NCI-H1048 (cell line): ENCODE measurements at regions not wholly inside any gene's neighbourhood (a gene's known extent, or its start where the extent isn't known, plus 50 kb on each side); places are given as distances from the start of the nearest gene placed in this dataset.
"Not testable (repeated sequence)": the region's sequence is repeated elsewhere in the genome, so short reads cannot be mapped to it uniquely, and the experiment has no call there.

Experiments
- DNase-seq: peaks from one replicate; lab custom pipeline; 2025; lab: John Stamatoyannopoulos, UW

GRCh38 chr14:53285064-53285463 is 131.9 kb upstream of the DDHD1 start:
- no peak for DNase-seq

GRCh38 chr14:53278602-53279506 is 125.7 kb upstream of the DDHD1 start:
- DNase-seq: no peak

- DNase-seq: no peak
These were observed 120.5 kb upstream of the DDHD1 start for GRCh38 chr14:53273671-53274072.

GRCh38 chr14:53265025-53265424 is 111.9 kb upstream of the DDHD1 start:
- DNase-seq: no peak

DNA sequence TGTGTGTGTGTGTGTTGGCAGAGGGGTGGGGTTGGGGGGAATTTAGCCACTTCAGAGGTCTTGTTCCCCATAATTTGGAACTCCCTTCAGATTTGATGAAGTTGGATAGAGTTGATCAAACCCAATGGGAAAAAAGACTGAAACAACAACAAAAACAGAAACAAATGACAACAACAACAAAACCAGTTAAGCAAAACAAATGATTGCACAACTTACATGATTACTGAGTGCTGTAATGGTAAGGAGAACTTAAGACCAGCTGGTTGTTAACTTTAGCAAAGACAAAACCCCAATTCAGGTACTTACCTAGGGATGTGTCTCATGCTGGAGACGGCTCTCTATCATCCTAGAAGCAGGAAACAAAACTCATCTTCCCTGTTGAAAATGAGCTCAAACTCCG is 107.8 kb upstream of the DDHD1 start:
- DNase-seq: no peak

GRCh38 chr14:53260286-53260685 is 107.2 kb upstream of the DDHD1 start:
- no peak for DNase-seq

GRCh38 chr14:53252141-53252540 is 99.0 kb upstream of the DDHD1 start:
- no peak for DNase-seq

DNA sequence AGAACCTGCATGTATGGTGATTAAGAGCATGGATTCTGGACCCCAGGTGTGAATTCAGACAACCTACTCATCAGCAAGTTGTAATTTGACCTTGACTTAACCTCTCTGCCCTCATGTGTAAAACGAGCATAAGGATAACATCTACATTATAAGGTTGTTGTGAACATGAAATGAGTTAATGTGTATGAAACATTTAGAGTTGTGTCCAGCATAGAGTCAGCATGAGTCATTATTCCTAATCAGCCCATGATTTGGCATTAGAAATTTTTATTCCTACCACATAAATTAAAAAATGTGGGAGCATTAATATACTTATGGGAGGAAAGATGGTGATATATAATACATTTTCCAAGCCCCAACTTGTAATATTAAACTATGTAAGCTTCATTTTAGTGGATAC is 95.9 kb upstream of the DDHD1 start:
- DNase-seq: no peak

DNA sequence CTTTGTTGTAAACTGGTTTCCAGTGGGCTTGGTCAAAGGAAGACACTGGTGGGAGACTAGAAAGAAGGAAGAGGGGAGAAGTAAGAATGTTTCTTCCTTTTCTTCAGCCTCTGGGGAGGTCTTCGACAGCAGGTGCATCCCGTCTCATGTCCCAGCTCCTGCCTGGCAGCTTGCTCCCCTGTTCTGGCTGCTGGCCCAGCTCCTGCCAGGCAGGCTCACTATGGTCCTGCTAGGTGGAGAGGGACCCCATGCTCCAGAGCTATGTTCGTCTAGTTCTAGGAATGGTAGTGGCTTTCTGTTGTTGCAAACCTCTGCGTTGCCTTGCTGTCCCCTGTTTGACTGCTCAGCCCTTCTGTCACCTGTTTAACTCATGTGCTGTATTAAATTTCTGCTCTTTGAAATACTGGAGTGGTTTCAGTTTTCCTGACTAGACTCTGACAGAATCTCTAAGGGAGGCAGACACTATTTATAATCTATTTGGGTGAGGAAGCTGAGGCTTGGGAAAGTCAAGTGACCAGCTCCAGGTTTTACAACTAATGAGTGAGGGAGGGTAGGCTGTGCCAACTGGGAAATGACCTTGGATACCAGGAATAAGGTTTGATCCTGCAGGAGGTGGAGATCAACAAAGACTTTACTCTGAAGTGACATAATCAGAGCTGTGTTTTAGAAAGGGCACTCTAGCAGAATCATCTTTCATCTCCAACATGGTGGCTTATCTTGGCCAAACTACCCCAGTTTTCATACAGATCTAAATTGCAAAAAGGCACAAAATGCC is 94.7 kb upstream of the DDHD1 start:
- no peak for DNase-seq

DNA sequence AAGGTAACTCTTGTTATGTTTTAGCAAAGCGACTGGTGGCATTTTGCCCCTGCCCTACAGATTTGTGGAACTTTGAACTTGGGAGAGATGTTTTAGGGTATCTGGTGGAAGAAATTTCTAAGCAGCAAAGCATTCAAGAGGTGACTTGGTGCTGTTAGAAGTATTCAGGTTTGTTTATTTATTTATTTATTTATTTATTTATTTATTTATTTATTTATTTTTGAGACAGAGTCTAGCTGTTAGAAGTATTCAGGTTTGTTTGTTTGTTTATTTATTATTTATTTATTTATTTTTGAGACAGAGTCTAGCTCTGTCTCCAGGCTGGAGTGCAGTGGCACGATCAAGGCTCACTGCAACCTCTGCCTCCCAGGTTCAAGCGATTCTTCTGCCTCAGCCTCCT is 89.8 kb upstream of the DDHD1 start:
- DNase-seq: not testable (repeated sequence)

GRCh38 chr14:53237488-53237887 is 84.4 kb upstream of the DDHD1 start:
- DNase-seq: no peak

- DNase-seq: no peak
These were observed 83.6 kb upstream of the DDHD1 start for GRCh38 chr14:53236708-53237107.

- DNase-seq: no peak
These were observed 78.0 kb upstream of the DDHD1 start for GRCh38 chr14:53231171-53231570.

DNA sequence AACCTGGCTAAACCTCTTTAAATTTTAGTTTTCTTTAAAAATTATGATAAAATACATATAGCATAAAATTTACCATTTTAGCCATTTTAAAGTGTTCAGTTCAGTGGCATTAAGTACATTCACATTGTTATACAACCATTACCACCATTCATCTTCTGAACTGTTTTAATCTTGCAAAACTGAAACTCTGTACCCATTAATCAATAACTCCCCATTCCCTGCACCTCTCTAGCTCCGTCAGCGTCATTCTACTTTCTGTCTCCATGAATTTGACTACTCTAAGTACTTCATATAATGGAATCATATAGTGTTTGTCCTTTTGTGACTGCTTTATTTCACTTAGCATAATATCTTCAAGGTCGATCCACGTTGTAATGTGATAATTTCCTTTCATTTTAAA is 75.8 kb upstream of the DDHD1 start:
- no peak for DNase-seq

DNA sequence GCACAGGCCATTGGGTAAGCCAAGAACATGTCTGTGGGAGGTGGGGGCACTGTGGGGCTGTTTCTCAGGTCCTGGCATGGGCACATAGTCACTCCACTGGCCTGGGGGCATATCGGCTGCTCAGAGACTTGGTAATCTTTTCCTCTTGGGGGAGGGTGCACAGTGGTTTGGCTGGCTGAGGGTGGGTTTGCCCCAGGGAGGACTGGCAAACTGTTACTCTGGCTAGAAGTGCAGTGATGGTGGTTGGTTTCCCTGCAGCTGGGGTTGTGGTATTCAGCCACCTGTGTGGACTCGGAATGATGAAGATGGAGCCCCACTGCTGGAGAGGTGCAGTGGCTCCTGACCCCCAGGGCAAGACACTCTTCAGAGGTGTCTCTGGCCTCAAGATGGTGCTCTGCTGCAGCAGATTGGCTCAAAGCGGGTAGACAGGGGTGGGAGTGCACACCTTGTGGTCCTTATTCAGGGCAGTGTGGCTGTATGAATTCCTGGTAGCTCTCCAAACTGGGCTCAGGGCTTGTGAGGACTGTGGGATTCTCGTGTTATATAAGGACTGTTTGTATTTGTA is 74.1 kb upstream of the DDHD1 start:
- DNase-seq: no peak

DNA sequence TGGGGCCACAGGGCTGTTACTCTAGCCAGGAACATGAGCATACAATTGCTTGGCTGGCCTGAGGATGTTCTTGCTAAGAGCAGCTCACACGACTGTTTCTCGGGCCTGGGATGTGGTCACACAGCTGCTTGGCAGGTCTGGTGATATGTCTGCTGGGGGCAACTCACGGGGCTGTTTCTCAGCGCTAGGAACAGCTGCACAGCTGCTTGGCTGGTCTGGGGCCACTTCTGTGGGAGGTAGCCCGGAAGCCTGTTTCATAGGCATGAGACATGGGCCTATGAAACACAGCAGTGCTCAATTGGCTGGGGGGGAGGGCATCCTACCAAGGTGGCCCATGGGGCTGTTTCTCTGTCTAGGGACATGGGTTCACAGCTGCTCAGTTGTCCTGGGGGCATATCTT is 73.4 kb upstream of the DDHD1 start:
- DNase-seq: no peak

DNA sequence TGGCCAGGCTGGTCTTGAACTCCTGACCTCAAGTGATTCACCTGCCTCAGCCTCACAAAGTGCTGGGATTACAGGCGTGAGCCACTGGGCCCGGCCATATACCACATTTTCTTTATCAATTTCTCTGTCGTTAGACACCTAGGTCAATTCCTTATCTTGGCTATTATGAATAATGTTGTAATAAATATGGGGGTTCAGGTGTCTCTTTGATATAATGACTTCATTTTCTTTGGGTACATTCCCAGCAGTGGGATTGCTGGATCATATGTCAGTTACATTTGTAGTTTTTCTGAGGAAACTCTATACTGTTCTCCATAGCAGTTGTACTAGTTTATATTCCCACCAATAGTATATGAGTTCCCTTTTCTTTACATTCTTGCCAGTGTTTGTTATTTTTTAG is 67.8 kb upstream of the DDHD1 start:
- no peak for DNase-seq

DNA sequence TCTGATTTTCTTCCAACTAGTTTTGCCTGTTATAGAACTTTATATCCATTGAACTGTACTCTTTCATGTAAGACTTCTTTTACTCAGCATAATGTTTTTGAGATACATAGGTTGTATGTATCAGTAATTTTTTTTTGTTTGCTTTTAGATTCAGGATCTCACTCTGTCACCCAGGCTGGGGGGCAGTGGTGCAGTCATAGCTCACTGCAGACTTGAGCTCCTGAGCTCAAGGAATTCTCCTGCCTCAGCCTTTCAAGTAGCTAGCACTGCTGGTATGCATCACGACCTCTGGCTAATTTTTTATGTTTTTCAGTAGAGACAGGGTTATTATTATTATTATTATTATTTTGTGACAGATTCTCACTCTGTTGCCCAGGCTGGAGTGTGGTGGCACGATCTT is 65.0 kb upstream of the DDHD1 start:
- no peak for DNase-seq

DNA sequence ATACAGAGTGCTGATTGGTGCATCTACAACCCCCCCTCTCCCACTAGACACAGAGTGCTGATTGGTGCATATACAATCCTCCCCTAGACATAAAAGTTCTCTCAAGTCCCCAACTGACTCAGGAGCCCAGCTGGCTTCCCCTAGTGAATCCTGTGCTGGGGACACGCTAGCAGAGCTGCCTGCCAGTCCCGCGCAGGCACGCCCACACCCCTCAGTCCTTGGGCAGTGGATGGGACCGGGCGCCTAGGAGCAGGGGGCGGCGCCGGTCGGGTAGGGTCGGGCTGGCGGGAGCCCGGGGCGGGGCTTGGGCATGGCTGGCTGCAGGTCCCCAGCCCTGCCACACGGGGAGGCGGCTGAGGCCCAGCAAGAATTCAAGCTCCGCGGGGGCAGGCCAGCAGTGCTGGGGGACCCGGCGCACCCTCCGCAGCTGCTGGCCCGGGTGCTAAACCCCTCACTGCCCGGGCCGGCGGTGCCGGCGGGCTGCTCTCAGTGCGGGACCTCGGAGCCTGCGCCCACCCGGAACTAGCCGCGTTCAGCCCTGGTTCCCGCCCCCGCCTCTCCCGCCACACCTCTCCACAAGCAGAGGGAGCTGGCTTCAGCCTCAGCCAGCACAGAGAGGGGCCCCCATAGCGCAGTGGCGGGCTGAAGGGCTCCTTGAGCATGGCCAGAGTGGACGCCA is 64.3 kb upstream of the DDHD1 start:
- no peak for DNase-seq

DNA sequence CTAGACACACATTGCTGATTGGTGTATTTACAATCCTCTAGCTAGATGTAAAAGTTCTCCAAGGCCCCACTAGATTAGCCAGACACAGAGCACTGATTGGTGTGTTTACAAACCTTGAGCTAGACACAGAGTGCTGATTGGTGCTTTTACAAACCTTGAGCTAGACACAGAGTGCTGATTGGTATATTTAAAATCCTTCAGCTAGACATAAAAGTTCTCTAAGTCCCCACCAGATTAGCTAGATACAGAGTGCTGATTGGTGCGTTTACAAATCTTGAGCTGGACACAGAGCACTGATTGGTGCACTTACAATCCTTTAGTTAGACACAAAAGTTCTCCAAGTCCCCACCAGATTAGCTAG is 63.8 kb upstream of the DDHD1 start:
- not testable (repeated sequence) for DNase-seq

DNA sequence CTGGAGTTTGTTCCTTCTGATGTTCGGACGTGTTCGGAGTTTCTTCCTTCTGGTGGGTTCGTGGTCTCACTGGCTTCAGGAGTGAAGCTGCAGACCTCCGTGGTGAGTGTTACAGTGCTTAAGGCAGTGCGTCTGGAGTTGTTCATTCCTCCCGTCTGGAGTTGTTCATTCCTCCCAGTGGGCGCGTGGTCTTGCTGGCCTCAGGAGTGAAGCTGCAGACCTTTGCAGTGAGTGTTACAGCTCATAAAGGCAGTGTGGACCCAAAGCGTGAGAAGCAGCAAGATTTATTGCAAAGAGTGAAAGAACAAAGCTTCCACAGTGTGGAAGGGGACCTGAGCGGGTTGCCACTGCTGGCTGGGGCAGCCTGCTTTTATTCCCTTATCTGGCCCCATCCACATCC is 63.4 kb upstream of the DDHD1 start:
- not testable (repeated sequence) for DNase-seq

DNA sequence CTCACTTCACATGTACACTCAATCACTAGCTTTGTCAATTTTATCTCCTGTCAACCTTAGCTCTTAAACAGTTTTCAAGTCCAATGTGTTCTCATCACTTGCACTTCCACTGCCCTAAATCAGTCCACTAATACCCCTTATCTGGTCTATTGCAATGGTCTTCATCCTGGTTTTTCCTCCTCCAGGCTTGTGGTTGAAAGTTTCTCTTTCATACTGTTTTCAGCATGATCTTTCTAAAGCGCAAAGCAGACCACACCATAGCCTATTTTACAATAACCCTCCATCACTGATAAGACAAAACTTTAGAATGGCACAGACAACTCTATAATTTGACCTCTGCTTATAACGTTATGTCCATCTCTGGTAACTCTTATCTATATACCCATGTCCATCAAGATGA is 62.0 kb upstream of the DDHD1 start:
- no peak for DNase-seq

- no peak for DNase-seq
These were observed 61.3 kb upstream of the DDHD1 start for GRCh38 chr14:53214384-53214783.
